ENCODE measurements at regions not wholly inside any gene's neighbourhood (a gene's known extent, or its start where the extent isn't known, plus 50 kb on each side); places are given as distances from the start of the nearest gene placed in this dataset.

- Histone ChIP-seq H3K27me3 (ENCODE audit: control insufficient read depth in 1 of 2, insufficient read depth in 2 of 2, low read length in 2 of 2) (no peaks in the 10 kb centered on the region), H3K79me2 (ENCODE audit: insufficient read depth, low read length) (no peaks in the 10 kb centered on the region), H3K36me3 (replicated peaks in 1 of 2; ENCODE audit: control insufficient read depth in 1 of 2, insufficient read depth in 2 of 2, low read length in 2 of 2) (no peaks in the 10 kb centered on the region), H3K9ac (ENCODE audit: insufficient read depth, low read depth, low read length) (no peak overlapping the region), H3K4me1 (ENCODE audit: insufficient read depth, low read length) (no peaks in the 10 kb centered on the region), H2AFZ (ENCODE audit: low read length) (no peak overlapping the region), H3K9me3 (ENCODE audit: low read length) (peaks cover 25% of the 10 kb centered on the region), H4K20me1 (ENCODE audit: insufficient read depth, low read length) (no peaks in the 10 kb centered on the region), H3K4me3 (replicated peaks in 1 of 3; ENCODE audit: insufficient read depth in 1 of 3, low read depth in 2 of 3, low read length in 3 of 3) (no peak overlapping the region), H3K4me2 (ENCODE audit: low read depth, low read length) (no peak overlapping the region), H3K27ac (ENCODE audit: extremely low read length, insufficient read depth, low read length) (no peak overlapping the region)
- ChIA-PET POLR2A (no interaction called here), CTCF (ENCODE audit: low intra/inter-chr PET ratio, low total read pairs) (no interaction called here)
- DNase-seq (ENCODE audit: low spot score) (no peak), FAIRE-seq (no peak), ATAC-seq (no peak)
- 30% methylated on average over 3 of the region's 5 CpGs for WGBS (ENCODE audit: low lambda C conversion rate)
- in situ Hi-C loops (cut with HindIII; ENCODE audit: extremely low pct_ligation_motif_present, low pct_unique_long_range_greater_than_20kb) = no loop called here
- intact Hi-C loops (cut with micrococcal nuclease; ENCODE audit: unreplicated experiment) = no loop called here
- TF ChIP-seq TRAFD1 (CRISPR knock-in tag; IDR thresholded peaks at IDR 0.05; ENCODE audit: borderline replicate concordance) (no peak), FOXP1 (IDR thresholded peaks at IDR 0.05) (no peak), FOXP1 (CRISPR knock-in tag; IDR thresholded peaks at IDR 0.05) (no peak), ZNF576 (CRISPR knock-in tag; IDR thresholded peaks at IDR 0.05) (no peak), YEATS2 (CRISPR knock-in tag; IDR thresholded peaks at IDR 0.05; ENCODE audit: borderline replicate concordance) (no peak), PRDM4 (CRISPR knock-in tag; IDR thresholded peaks at IDR 0.05; ENCODE audit: borderline replicate concordance) (no peak), ZNF3 (CRISPR knock-in tag; IDR thresholded peaks at IDR 0.05) (no peak), SRF (IDR thresholded peaks at IDR 0.05; ENCODE audit: low read depth, low read length) (no peak), SATB2 (CRISPR knock-in tag; IDR thresholded peaks at IDR 0.05) (no peak), XBP1 (CRISPR knock-in tag; IDR thresholded peaks at IDR 0.05) (no peak), ZNF513 (CRISPR knock-in tag; conservative IDR thresholded peaks at IDR 0.05) (no peak), GLMP (CRISPR knock-in tag; IDR thresholded peaks at IDR 0.05; ENCODE audit: borderline replicate concordance) (no peak), RXRB (CRISPR knock-in tag; IDR thresholded peaks at IDR 0.05; ENCODE audit: borderline replicate concordance) (no peak), GATA4 (IDR thresholded peaks at IDR 0.05; ENCODE audit: borderline replicate concordance, low read depth) (no peak), PATZ1 (CRISPR knock-in tag; IDR thresholded peaks at IDR 0.05) (no peak), MTA1 (CRISPR knock-in tag; IDR thresholded peaks at IDR 0.05; ENCODE audit: borderline replicate concordance) (no peak), NFYC (CRISPR knock-in tag; IDR thresholded peaks at IDR 0.05) (no peak)
- no TSS peak for BruUV-seq (replicated peaks)
These were observed 789.2 kb upstream of the INTU start for GRCh38 chr4:126843492-126844067.
